ENCODE measurements at regions not wholly inside any gene's neighbourhood (a gene's known extent, or its start where the extent isn't known, plus 50 kb on each side); places are given as distances from the start of the nearest gene placed in this dataset.

DNA sequence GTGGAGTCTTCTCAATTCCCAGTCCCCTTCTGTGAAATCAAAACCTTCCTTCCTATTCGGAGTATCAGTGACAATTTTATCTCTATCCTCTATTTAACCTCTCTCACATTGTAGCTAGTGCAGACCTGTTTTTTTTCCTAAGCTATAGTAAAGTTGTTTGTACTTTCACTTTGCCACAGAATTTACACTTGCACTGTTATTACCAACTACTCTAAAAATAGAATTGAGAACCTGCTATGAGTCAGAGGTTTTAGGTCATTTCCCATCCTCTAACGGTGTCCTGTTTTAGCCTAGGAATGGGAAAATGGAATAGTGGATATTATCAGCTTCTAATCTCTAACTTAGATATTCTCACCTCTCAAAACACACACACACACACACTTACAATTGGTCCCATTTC, 862.7 kb downstream of the NCAM2 start:
- Histone ChIP-seq H3K9me3 (ENCODE audit: insufficient read depth in 2 of 2, low read depth in 1 of 2, low read length in 1 of 2) (no peaks in the 10 kb centered on the region; a peak in 1 of 4 replicates), H3K23ac (ENCODE audit: insufficient read length) (no peak overlapping the region), H3K14ac (ENCODE audit: insufficient read length) (no peak overlapping the region), H2AK5ac (ENCODE audit: low read depth, low read length) (no peak overlapping the region), H2BK5ac (ENCODE audit: low read depth, low read length) (no peak overlapping the region), H3K79me1 (ENCODE audit: low read depth, low read length) (no peaks in the 10 kb centered on the region), H3K4me3 (ENCODE audit: extremely low read depth in 1 of 4, insufficient read depth in 2 of 4, low read depth in 3 of 4, low read length in 4 of 4) (no peak overlapping the region), H4K20me1 (replicated peaks in 1 of 2; ENCODE audit: control insufficient read depth in 1 of 2, insufficient read depth in 2 of 2, low read length in 2 of 2) (no peaks in the 10 kb centered on the region), H3K9ac (replicated peaks in 1 of 4; ENCODE audit: extremely low read depth in 1 of 4, low read depth in 3 of 4, low read length in 3 of 4) (no peak overlapping the region), H3K27me3 (replicated peaks in 1 of 4; ENCODE audit: control insufficient read depth in 3 of 4, extremely low read depth in 1 of 4, insufficient read depth in 3 of 4, low read length in 3 of 4) (no peaks in the 10 kb centered on the region), H3K36me3 (ENCODE audit: control insufficient read depth in 2 of 4, insufficient read depth in 4 of 4, low read length in 3 of 4) (no peaks in the 10 kb centered on the region), H3K4me1 (replicated peaks in 1 of 4; ENCODE audit: control insufficient read depth in 3 of 4, insufficient read depth in 4 of 4, low read length in 3 of 4) (0 out of 7 replicates have a peak, but pooled peaks cover 0 to 3% (median 0%) of the 10 kb centered on the region in 4 experiments), H3K4me2 (ENCODE audit: insufficient read depth in 1 of 2, low read depth in 2 of 2, low read length in 2 of 2) (no peak overlapping the region), H4K91ac (replicated peaks; ENCODE audit: insufficient read length, low read length) (no peak overlapping the region), H2BK120ac (replicated peaks; ENCODE audit: low read depth, low read length) (no peak overlapping the region), H3K56ac (replicated peaks; ENCODE audit: insufficient read length, low read depth, low read length) (no peak overlapping the region), H3K79me2 (ENCODE audit: control insufficient read depth in 1 of 2, insufficient read depth in 2 of 2, low read length in 2 of 2) (no peaks in the 10 kb centered on the region), H2BK20ac (ENCODE audit: low read length) (no peak overlapping the region), H2BK12ac (ENCODE audit: low read depth, low read length) (no peak overlapping the region), H4K5ac (ENCODE audit: insufficient read length, low read depth, low read length) (no peak overlapping the region), H3K4ac (replicated peaks; ENCODE audit: insufficient read length, low read depth, low read length) (no peak overlapping the region), H2AFZ (ENCODE audit: low read length) (no peak overlapping the region), H4K8ac (ENCODE audit: extremely low read depth, insufficient read depth, low read length) (no peak overlapping the region), H3K23me2 (ENCODE audit: low read depth, low read length) (no peaks in the 10 kb centered on the region), H3K27ac (ENCODE audit: low read depth, low read length) (no peak overlapping the region), H2BK15ac (ENCODE audit: low read length) (no peak overlapping the region), H3K18ac (ENCODE audit: extremely low read depth, low read length) (no peak overlapping the region)
- 95% methylated on average over 2 of the region's 2 CpGs; no CpG with 5 or more reads in 1 of the 2 experiments for WGBS, 2 experiments (ENCODE audit: extremely low coverage in 1 of 2, insufficient coverage in 1 of 2, insufficient read length in 1 of 2, insufficient replicate concordance in 2 of 2, low coverage in 1 of 2, low lambda C conversion rate in 2 of 2, missing lambda C conversion rate in 1 of 2)
- DNase-seq (ENCODE audit: low read depth in 1 of 2, low spot score in 2 of 2) (no peak), FAIRE-seq (no peak)
- ChIA-PET POLR2A (ENCODE audit: partially characterized antibody) (no interaction called here), CTCF (ENCODE audit: partially characterized antibody) (no interaction called here)
- TF ChIP-seq NRF1 (IDR thresholded peaks at IDR 0.05; ENCODE audit: low read depth, low read length) (no peak), GTF2F1 (IDR thresholded peaks at IDR 0.05; ENCODE audit: borderline replicate concordance, low read depth, low read length) (no peak), EGR1 (IDR thresholded peaks at IDR 0.05; ENCODE audit: borderline replicate concordance, low read depth, low read length) (no peak), HDAC2 (IDR thresholded peaks at IDR 0.05; ENCODE audit: borderline replicate concordance in 1 of 2, low read depth in 2 of 2, low read length in 2 of 2) (no peak), YY1 (IDR thresholded peaks at IDR 0.05; ENCODE audit: low read depth, low read length) (no peak), BCL11A (IDR thresholded peaks at IDR 0.05; ENCODE audit: low read depth in 2 of 2, low read length in 2 of 2) (no peak), CBX8 (IDR thresholded peaks at IDR 0.05; ENCODE audit: borderline replicate concordance, low read depth, low read length) (no peak), TEAD4 (IDR thresholded peaks at IDR 0.05; ENCODE audit: low read depth, low read length) (no peak), RBBP5 (IDR thresholded peaks at IDR 0.05; ENCODE audit: borderline replicate concordance, low read depth, low read length) (no peak), TAF7 (optimal IDR thresholded peaks at IDR 0.05; ENCODE audit: borderline replicate concordance, low read depth, low read length) (no peak), SIN3A (conservative IDR thresholded peaks at IDR 0.05 in 1 of 2, IDR thresholded peaks at IDR 0.05 in 1 of 2; ENCODE audit: low read depth in 1 of 2, low read length in 2 of 2) (no peak), CHD1 (IDR thresholded peaks at IDR 0.05; ENCODE audit: low read depth, low read length) (no peak)
- TF ChIP-seq, protein P1, sequence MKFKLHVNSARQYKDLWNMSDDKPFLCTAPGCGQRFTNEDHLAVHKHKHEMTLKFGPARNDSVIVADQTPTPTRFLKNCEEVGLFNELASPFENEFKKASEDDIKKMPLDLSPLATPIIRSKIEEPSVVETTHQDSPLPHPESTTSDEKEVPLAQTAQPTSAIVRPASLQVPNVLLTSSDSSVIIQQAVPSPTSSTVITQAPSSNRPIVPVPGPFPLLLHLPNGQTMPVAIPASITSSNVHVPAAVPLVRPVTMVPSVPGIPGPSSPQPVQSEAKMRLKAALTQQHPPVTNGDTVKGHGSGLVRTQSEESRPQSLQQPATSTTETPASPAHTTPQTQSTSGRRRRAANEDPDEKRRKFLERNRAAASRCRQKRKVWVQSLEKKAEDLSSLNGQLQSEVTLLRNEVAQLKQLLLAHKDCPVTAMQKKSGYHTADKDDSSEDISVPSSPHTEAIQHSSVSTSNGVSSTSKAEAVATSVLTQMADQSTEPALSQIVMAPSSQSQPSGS (IDR thresholded peaks at IDR 0.05; ENCODE audit: low read length): no peak

Data from H1 (cell line).